WI38 (cell line): ENCODE measurements at regions not wholly inside any gene's neighbourhood (a gene's known extent, or its start where the extent isn't known, plus 50 kb on each side); places are given as distances from the start of the nearest gene placed in this dataset.

Experiments
- H3K4me3 ChIP-seq: 2 replicates; pipeline ENCODE4 v1.5.1; 2011; ENCODE audit warnings: low read depth, mild to moderate bottlenecking, control low read depth, low read length
- CTCF ChIP-seq: IDR thresholded peaks from 2 replicates; pipeline ENCODE4 v1.5.1; 2012; ENCODE audit warnings: low read depth, mild to moderate bottlenecking, control low read depth, low read length

DNA sequence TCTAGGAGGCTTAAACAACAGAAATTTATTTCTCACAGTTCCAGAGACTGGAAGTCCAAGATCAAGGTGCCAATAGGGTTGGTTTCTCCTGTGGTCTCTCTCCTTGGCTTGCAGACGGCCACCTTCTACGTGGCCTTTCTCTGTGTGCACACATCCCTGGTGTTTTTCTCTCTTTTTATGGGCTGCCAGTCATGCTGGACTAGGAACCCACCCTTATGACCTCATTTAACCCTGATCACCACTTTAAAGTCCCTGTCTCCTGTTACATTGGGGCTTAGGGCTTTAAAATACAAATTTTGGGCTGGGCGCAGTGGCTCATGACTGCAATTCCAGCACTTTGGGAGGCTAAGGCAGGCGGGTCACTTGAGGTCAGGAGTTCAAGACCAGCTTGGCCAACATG, 157.1 kb downstream of the TLE1 start:
- no peak for TF ChIP-seq CTCF
- no peak overlapping the region for H3K4me3 ChIP-seq

- no peak overlapping the region for H3K4me3 ChIP-seq
- no peak for TF ChIP-seq CTCF
Measured at GRCh38 chr9:81531511-81531910, 157.8 kb downstream of the TLE1 start.

DNA sequence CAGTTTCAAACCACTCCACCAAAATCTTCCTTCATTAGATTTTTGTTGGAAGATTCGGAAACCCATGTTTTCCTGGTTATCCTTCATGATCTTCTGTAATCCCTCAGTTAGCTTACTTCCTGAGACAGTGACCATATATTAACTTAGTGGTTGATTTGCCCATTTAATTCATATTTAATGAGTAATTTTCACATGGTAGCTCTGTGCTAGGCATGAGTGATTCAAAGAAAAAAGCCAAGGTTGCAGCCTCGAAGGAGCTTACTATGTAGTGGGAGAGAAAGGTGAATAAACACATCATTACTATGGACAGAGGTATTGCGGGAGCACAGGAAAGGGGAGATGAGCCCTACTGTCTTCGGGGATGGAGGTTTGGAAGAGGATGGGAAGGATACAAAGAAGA, 158.5 kb downstream of the TLE1 start:
- no peak overlapping the region for H3K4me3 ChIP-seq

GRCh38 chr9:81530310-81530810, 159.0 kb downstream of the TLE1 start:
- no peak overlapping the region for H3K4me3 ChIP-seq
- no peak for TF ChIP-seq CTCF

More for the DNA sequence above, 158.5 kb downstream of the TLE1 start:
- no peak for TF ChIP-seq CTCF

DNA sequence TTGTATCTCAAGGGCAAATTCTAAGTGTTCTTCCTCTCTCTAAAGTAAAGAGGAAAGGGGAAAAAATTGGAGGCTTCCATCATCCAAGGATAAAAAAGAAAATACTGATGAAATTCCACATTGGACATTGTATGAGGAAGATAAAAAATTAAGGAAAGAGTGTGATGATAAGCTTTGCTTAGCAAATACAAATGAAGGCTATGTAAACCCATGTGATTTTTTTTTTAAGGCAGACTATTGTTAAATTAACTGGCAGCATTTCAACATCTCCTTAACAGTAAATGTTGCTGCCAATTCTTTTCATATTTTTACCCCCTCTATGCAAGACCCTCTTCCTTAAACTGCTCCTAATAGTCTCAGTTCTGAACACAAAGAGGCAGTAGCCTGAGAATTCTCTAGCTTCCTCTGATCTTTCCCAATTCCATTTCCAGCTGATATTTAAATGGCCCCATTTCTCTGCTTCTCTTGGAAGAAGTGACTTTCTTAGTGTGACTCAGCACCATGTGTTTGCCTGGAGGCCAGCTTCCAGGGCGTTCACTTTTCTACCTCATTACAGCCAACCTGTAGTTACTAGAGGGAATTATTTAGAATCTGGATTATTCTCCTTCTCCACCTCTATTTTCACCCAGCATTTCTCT, 159.7 kb downstream of the TLE1 start:
- no peak overlapping the region for H3K4me3 ChIP-seq
- TF ChIP-seq CTCF = no peak

DNA sequence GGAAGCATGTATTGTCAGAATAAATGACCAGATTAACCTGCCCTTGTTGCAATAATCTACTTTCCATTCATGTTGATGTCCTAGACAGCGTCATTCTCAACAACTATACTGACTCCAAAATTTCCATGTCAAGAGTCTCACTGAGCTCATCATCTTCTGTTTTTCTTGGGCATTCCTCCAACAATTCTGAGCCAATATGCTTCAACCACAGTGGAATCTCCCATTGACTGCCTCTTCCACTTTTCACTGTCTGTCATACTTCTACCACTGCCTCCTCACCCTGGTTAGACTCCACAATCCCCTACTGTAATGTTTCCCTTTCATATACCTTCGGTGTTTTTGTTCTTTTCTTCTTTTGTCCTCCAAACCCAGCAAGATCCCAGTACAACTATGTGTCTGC, 162.8 kb downstream of the TLE1 start:
- no peak for TF ChIP-seq CTCF
- no peak overlapping the region for H3K4me3 ChIP-seq

GRCh38 chr9:81522716-81523551, 166.4 kb downstream of the TLE1 start:
- no peak overlapping the region for H3K4me3 ChIP-seq
- peak; percentile 41; the same call in 1 of the 2 replicates for TF ChIP-seq CTCF
